ENCODE measurements at regions not wholly inside any gene's neighbourhood (a gene's known extent, or its start where the extent isn't known, plus 50 kb on each side); places are given as distances from the start of the nearest gene placed in this dataset.

DNA sequence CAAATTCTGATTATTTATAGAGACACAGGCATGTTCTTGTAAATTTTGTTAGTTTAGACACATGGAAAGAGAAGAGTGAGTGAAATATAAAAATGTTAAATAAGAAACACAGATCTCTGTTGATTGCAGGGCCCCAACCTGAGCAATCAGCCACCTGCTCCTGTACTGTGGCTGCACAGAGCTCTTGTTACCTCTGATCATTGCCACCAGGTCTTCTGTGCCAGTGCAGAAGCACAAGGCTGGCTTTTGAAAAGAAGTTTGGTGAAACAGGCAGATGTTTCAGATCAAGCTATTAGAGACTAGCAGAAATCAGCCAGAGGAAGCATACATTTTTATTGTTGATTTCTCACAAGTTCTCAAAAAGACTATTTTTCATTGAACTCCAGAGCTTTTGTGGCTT, 434.1 kb upstream of the OR4E1 start:
- H3K9me3 ChIP-seq (ENCODE audit: control insufficient read depth, insufficient read depth, low read length) = no peaks in the 10 kb centered on the region
- no peaks in the 10 kb centered on the region for H3K9me2 ChIP-seq (replicated peaks; ENCODE audit: control insufficient read depth, low read length)
- no peaks in the 10 kb centered on the region for H3K36me3 ChIP-seq (ENCODE audit: control insufficient read depth, low read length)
- no peak overlapping the region for H3K27ac ChIP-seq (ENCODE audit: low read depth, low read length)
- no peaks in the 10 kb centered on the region for H3K79me2 ChIP-seq (ENCODE audit: control insufficient read depth, low read length)
- no peaks in the 10 kb centered on the region for H3K4me1 ChIP-seq (ENCODE audit: control insufficient read depth, low read length)
- H3K27me3 ChIP-seq (ENCODE audit: control insufficient read depth, low read length) = peaks cover 19% of the 10 kb centered on the region
- H3F3A ChIP-seq (ENCODE audit: control insufficient read depth, insufficient read depth) = no peaks in the 10 kb centered on the region
- no peak for TF ChIP-seq EZH2phosphoT487 (IDR thresholded peaks at IDR 0.05; ENCODE audit: borderline replicate concordance, low read length)
- no peak for TF ChIP-seq CTCF (IDR thresholded peaks at IDR 0.05; ENCODE audit: low read depth, low read length, poor library complexity, severe bottlenecking)
- no peak overlapping the region for H3K4me2 ChIP-seq (ENCODE audit: low read length)
- no peaks in the 10 kb centered on the region for H4K20me1 ChIP-seq (ENCODE audit: control insufficient read depth, insufficient read depth, low read depth, low read length)
- no peak overlapping the region for H3K4me3 ChIP-seq (ENCODE audit: low read length)

GRCh38 chr14:22106700-22107697, 433.4 kb upstream of the OR4E1 start:
- Histone ChIP-seq H3K36me3 (ENCODE audit: control insufficient read depth, low read length) (no peaks in the 10 kb centered on the region), H3F3A (ENCODE audit: control insufficient read depth, insufficient read depth) (no peaks in the 10 kb centered on the region), H4K20me1 (ENCODE audit: control insufficient read depth, insufficient read depth, low read depth, low read length) (no peaks in the 10 kb centered on the region), H3K79me2 (ENCODE audit: control insufficient read depth, low read length) (no peaks in the 10 kb centered on the region), H3K27ac (ENCODE audit: low read depth, low read length) (no peak overlapping the region), H3K27me3 (ENCODE audit: control insufficient read depth, low read length) (peaks cover 19% of the 10 kb centered on the region), H3K4me2 (ENCODE audit: low read length) (no peak overlapping the region), H3K9me3 (ENCODE audit: control insufficient read depth, insufficient read depth, low read length) (no peaks in the 10 kb centered on the region), H3K4me1 (ENCODE audit: control insufficient read depth, low read length) (no peaks in the 10 kb centered on the region), H3K9me2 (replicated peaks; ENCODE audit: control insufficient read depth, low read length) (no peaks in the 10 kb centered on the region), H3K4me3 (ENCODE audit: low read length) (no peak overlapping the region)
- TF ChIP-seq EZH2phosphoT487 (IDR thresholded peaks at IDR 0.05; ENCODE audit: borderline replicate concordance, low read length) = no peak
- TF ChIP-seq CTCF (IDR thresholded peaks at IDR 0.05; ENCODE audit: low read depth, low read length, poor library complexity, severe bottlenecking) = no peak

DNA sequence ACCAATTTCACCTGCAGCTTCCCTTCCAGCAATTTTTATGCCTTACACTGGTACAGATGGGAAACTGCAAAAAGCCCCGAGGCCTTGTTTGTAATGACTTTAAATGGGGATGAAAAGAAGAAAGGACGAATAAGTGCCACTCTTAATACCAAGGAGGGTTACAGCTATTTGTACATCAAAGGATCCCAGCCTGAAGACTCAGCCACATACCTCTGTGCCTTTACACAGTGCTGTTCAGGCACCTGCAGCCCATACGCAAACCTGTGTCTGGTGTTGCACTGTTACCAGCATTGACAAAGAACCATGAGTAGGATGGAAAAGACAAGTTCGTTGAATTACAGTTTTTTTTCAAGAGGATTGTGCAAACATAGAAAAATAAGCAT, 432.0 kb upstream of the OR4E1 start:
- H3K4me1 ChIP-seq (ENCODE audit: control insufficient read depth, low read length) = no peaks in the 10 kb centered on the region
- H3K27me3 ChIP-seq (ENCODE audit: control insufficient read depth, low read length) = peaks cover 22% of the 10 kb centered on the region
- no peaks in the 10 kb centered on the region for H3K36me3 ChIP-seq (ENCODE audit: control insufficient read depth, low read length)
- H3K9me2 ChIP-seq (replicated peaks; ENCODE audit: control insufficient read depth, low read length) = no peaks in the 10 kb centered on the region
- no peak overlapping the region for H3K4me3 ChIP-seq (ENCODE audit: low read length)
- no peaks in the 10 kb centered on the region for H4K20me1 ChIP-seq (ENCODE audit: control insufficient read depth, insufficient read depth, low read depth, low read length)
- no peaks in the 10 kb centered on the region for H3F3A ChIP-seq (ENCODE audit: control insufficient read depth, insufficient read depth)
- no peaks in the 10 kb centered on the region for H3K9me3 ChIP-seq (ENCODE audit: control insufficient read depth, insufficient read depth, low read length)
- H3K79me2 ChIP-seq (ENCODE audit: control insufficient read depth, low read length) = no peaks in the 10 kb centered on the region
- no peak overlapping the region for H3K27ac ChIP-seq (ENCODE audit: low read depth, low read length)
- TF ChIP-seq CTCF (IDR thresholded peaks at IDR 0.05; ENCODE audit: low read depth, low read length, poor library complexity, severe bottlenecking) (no peak), EZH2phosphoT487 (IDR thresholded peaks at IDR 0.05; ENCODE audit: borderline replicate concordance, low read length) (no peak)
- no peak overlapping the region for H3K4me2 ChIP-seq (ENCODE audit: low read length)

All from DOHH2 (cell line).